GM12878 (cell line): ENCODE measurements at regions not wholly inside any gene's neighbourhood (a gene's known extent, or its start where the extent isn't known, plus 50 kb on each side); places are given as distances from the start of the nearest gene placed in this dataset.

Source experiments
- ATAC-seq: fragments of 200-7000 bp; cut with Tn5 transposase; 3 replicates; pipeline ENCODE4 v1.9.1; 2020; ENCODE audit warnings: mild to moderate bottlenecking, moderate library complexity
- BruUV-seq: library from RNA; stranded (reverse); fragments of 400-500 nt; replicated peaks from 2 replicates; lab custom pipeline; 2021; lab: Mats Ljungman, UMichigan
- CTCF ChIA-PET: fragments of 300-600 bp; sonication (Branson Sonifier 250); formaldehyde crosslinking; extraction: SDS; loops from one replicate; lab custom pipeline; 2021; ENCODE audit warnings: inconsistent platforms; lab: Yijun Ruan, JAX
- POLR2A ChIA-PET: fragments of 350-600 bp; formaldehyde crosslinking; extraction: SDS; loops from one replicate; lab custom pipeline; 2021; ENCODE audit warnings: inconsistent platforms; lab: Charles Lee
- RAD21 ChIA-PET: fragments of 300-600 bp; sonication (Branson Sonifier 250); formaldehyde crosslinking; loops from one replicate; lab custom pipeline; 2023; ENCODE audit warnings: antibody characterized with exemption; ENCODE audit not compliant: unreplicated experiment; lab: Charles Lee
- SMC1A ChIA-PET: fragments of 300-600 bp; sonication (Branson Sonifier 250); formaldehyde crosslinking; loops from one replicate; lab custom pipeline; 2023; ENCODE audit not compliant: unreplicated experiment, uncharacterized antibody; lab: Charles Lee
- DNase-seq: peaks from one replicate; pipeline ENCODE4 v3.0.0-alpha.2; 2011; ENCODE audit warnings: low read depth, low spot score
- FAIRE-seq: peaks from 3 replicates; lab custom pipeline; 2011; peaks lifted over from hg19 to GRCh38; lab: Jason Lieb, UNC
- H2AFZ ChIP-seq: 2 replicates; pipeline ENCODE4 v1.6.0; 2011; ENCODE audit warnings: low read depth, low read length, control low read depth; ENCODE audit not compliant: control insufficient read depth
- H3K27ac ChIP-seq: 2 replicates; pipeline ENCODE4 v1.5.1; 2011; ENCODE audit warnings: control low read depth; ENCODE audit not compliant: control insufficient read depth, insufficient read depth
- H3K27me3 ChIP-seq, 2 experiments: replicated peaks in 1 of 2; 2 replicates each; pipeline versions ENCODE4 v1.6.0 to v1.6.1; 2011; ENCODE audit warnings: low read length in 1 of 2; ENCODE audit not compliant: control insufficient read depth in 2 of 2, insufficient read depth in 2 of 2
- H3K36me3 ChIP-seq, 2 experiments: 2 replicates each; pipeline ENCODE4 v1.5.1; 2011; ENCODE audit warnings: low read length in 1 of 2; ENCODE audit not compliant: control insufficient read depth in 2 of 2, insufficient read depth in 2 of 2
- H3K4me1 ChIP-seq: 2 replicates; pipeline ENCODE4 v1.6.1; 2011; ENCODE audit warnings: mild to moderate bottlenecking, low read length, moderate library complexity, mixed read lengths; ENCODE audit not compliant: control insufficient read depth, insufficient read depth
- H3K4me2 ChIP-seq: 2 replicates; pipeline ENCODE4 v1.6.0; 2011; ENCODE audit warnings: control low read depth; ENCODE audit not compliant: control insufficient read depth, insufficient read depth
- H3K4me3 ChIP-seq: fragments of 200-600 bp; sonication (generic); 2 replicates; pipeline ENCODE4 v1.5.1; 2016
- H3K79me2 ChIP-seq: 2 replicates; pipeline ENCODE4 v1.6.0; 2011; ENCODE audit warnings: low read length; ENCODE audit not compliant: control insufficient read depth, insufficient read depth
- H3K9ac ChIP-seq: 2 replicates; pipeline ENCODE4 v1.8.0; 2011; ENCODE audit warnings: low read length, control low read depth, mixed read lengths; ENCODE audit not compliant: control insufficient read depth, insufficient read depth
- H3K9me3 ChIP-seq: replicated peaks from 3 replicates; pipeline ENCODE4 v1.5.1; 2011; ENCODE audit warnings: mild to moderate bottlenecking, low read length; ENCODE audit not compliant: control insufficient read depth, insufficient read depth
- H4K20me1 ChIP-seq: 2 replicates; pipeline ENCODE4 v1.6.0; 2011; ENCODE audit not compliant: control insufficient read depth, insufficient read depth
- ASH2L ChIP-seq: fragments of 300-600, 200-600 bp; sonication (generic); IDR thresholded peaks from 2 replicates; pipeline ENCODE4 v1.6.1; 2017; ENCODE audit warnings: low read depth, mild to moderate bottlenecking, borderline replicate concordance
- EP300 ChIP-seq, 2 experiments: fragments of 150-350 bp in 1 of 2; IDR thresholded peaks; 2 replicates each; pipeline ENCODE4 v1.6.1; 2011 to 2012; ENCODE audit warnings: low read depth in 2 of 2, low read length in 2 of 2, borderline replicate concordance in 1 of 2, improper control_type of control experiment in 1 of 2, inconsistent platforms in 1 of 2; ENCODE audit not compliant: control insufficient read depth in 1 of 2
- HSF1 ChIP-seq: fragments of 150-350 bp; IDR thresholded peaks from 2 replicates; pipeline ENCODE4 v1.6.1; 2014; ENCODE audit warnings: mild to moderate bottlenecking, low read depth, low read length
- MAX ChIP-seq: IDR thresholded peaks from 2 replicates; pipeline ENCODE4 v1.6.1; 2012; ENCODE audit warnings: low read depth, low read length, improper control_type of control experiment
- MEF2A ChIP-seq: IDR thresholded peaks from 2 replicates; pipeline ENCODE4 v1.6.1; 2011; ENCODE audit warnings: low read depth, mild to moderate bottlenecking, low read length, moderate library complexity; ENCODE audit not compliant: insufficient read depth
- MEF2B ChIP-seq: fragments of 450-650 bp; IDR thresholded peaks from 2 replicates; pipeline ENCODE4 v1.6.1; 2018; ENCODE audit warnings: mild to moderate bottlenecking, moderate library complexity; ENCODE audit not compliant: partially characterized antibody, poor library complexity, severe bottlenecking
- NKRF ChIP-seq: fragments of 450-650 bp; conservative IDR thresholded peaks from 2 replicates; pipeline ENCODE4 v1.6.1; 2017; ENCODE audit warnings: mild to moderate bottlenecking, moderate library complexity
- PAX5 ChIP-seq: IDR thresholded peaks from 2 replicates; pipeline ENCODE4 v1.6.1; 2011; ENCODE audit warnings: low read depth, low read length, borderline replicate concordance
- RUNX3 ChIP-seq: IDR thresholded peaks from 2 replicates; pipeline ENCODE4 v1.6.1; 2012; ENCODE audit warnings: low read length, inconsistent platforms
- SPI1 ChIP-seq: IDR thresholded peaks from 2 replicates; pipeline ENCODE4 v1.6.1; 2011; ENCODE audit warnings: low read depth, mild to moderate bottlenecking, low read length, moderate library complexity, borderline replicate concordance; ENCODE audit not compliant: insufficient read depth
- SREBF1 ChIP-seq: IDR thresholded peaks from 2 replicates; pipeline ENCODE4 v1.6.1; 2012; ENCODE audit warnings: mild to moderate bottlenecking, low read length
- SUPT20H ChIP-seq: IDR thresholded peaks from 2 replicates; pipeline ENCODE4 v1.6.1; 2011; ENCODE audit warnings: low read depth, mild to moderate bottlenecking, low read length, moderate library complexity, borderline replicate concordance; ENCODE audit not compliant: control insufficient read depth
- TARDBP ChIP-seq: IDR thresholded peaks from 2 replicates; pipeline ENCODE4 v1.6.1; 2016; ENCODE audit warnings: borderline replicate concordance
- TBL1XR1 ChIP-seq: IDR thresholded peaks from 2 replicates; pipeline ENCODE4 v1.6.1; 2012; ENCODE audit warnings: low read depth, low read length, improper control_type of control experiment
- ZNF384 ChIP-seq: IDR thresholded peaks from 2 replicates; pipeline ENCODE4 v1.6.1; 2012; ENCODE audit warnings: low read depth, mild to moderate bottlenecking, low read length, improper control_type of control experiment, borderline replicate concordance
- WGBS: methylation state at CpG from one replicate; pipeline ENCODE4 v1.1.6; 2016; ENCODE audit warnings: low lambda C conversion rate; ENCODE audit not compliant: insufficient replicate concordance, insufficient coverage; ENCODE audit errors: missing lambda C conversion rate; 5-methylcytosine and 5-hydroxymethylcytosine counted together
- in situ Hi-C: fragments of 300-500 bp; cut with MboI; formaldehyde crosslinking; loops from 9 replicates; pipeline ENCODE4 v1.14.3; 2018; ENCODE audit warnings: mixed read lengths
- intact Hi-C: fragments of 100-400 bp; cut with micrococcal nuclease; formaldehyde crosslinking; loops from one replicate; pipeline ENCODE4 v1.14.2; 2022; ENCODE audit not compliant: unreplicated experiment

GRCh38 chr1:213586587-213586972 lies 401.2 kb upstream of the PROX1 start:
- CTCF ChIA-PET, result no interaction called here
- RAD21 ChIA-PET, result no interaction called here

GRCh38 chr1:213596729-213597128 lies 391.0 kb upstream of the PROX1 start:
- ChIA-PET RAD21 (no interaction called here), SMC1A (no interaction called here), CTCF (no interaction called here)
- TF ChIP-seq SPI1 (no peak), SREBF1 (no peak), MAX (no peak), ZNF384 (no peak), NKRF (no peak), EP300 (IDR thresholded peaks at IDR 0.05; ENCODE audit: borderline replicate concordance in 1 of 2, control insufficient read depth in 1 of 2, low read depth in 2 of 2, low read length in 2 of 2) (no peak), RUNX3 (no peak), ASH2L (no peak), SUPT20H (no peak), MEF2A (no peak), HSF1 (no peak), MEF2B (no peak), PAX5 (no peak)

More at GRCh38 chr1:213586587-213586972, 401.2 kb upstream of the PROX1 start:
- intact Hi-C loops (no loop called here), in situ Hi-C loops (no loop called here)
- Histone ChIP-seq H2AFZ (no peak overlapping the region), H3K4me3 (no peak overlapping the region), H3K4me1 (no peaks in the 10 kb centered on the region), H3K79me2 (no peaks in the 10 kb centered on the region), H3K27me3 (no peaks in the 10 kb centered on the region), H3K36me3 (no peaks in the 10 kb centered on the region), H3K9ac (no peak overlapping the region), H3K27ac (no peak overlapping the region), H3K9me3 (no peaks in the 10 kb centered on the region), H3K4me2 (no peak overlapping the region), H4K20me1 (no peaks in the 10 kb centered on the region)
- ChIA-PET SMC1A (no interaction called here), POLR2A (no interaction called here)
- no peak for DNase-seq
- TF ChIP-seq TBL1XR1, result no peak
- TF ChIP-seq TARDBP, result no peak
- TF ChIP-seq EP300 (IDR thresholded peaks at IDR 0.05; ENCODE audit: borderline replicate concordance in 1 of 2, control insufficient read depth in 1 of 2, low read depth in 2 of 2, low read length in 2 of 2), result no peak
- WGBS, result 0% methylated on average over 1 of the region's 1 CpG
- ATAC-seq, result no peak
- no TSS peak for BruUV-seq
- FAIRE-seq, result no peak

More at GRCh38 chr1:213596729-213597128, 391.0 kb upstream of the PROX1 start:
- Histone ChIP-seq H2AFZ (no peak overlapping the region), H3K9ac (no peak overlapping the region), H3K27me3 (no peaks in the 10 kb centered on the region), H3K27ac (no peak overlapping the region), H3K9me3 (no peaks in the 10 kb centered on the region), H3K4me1 (no peaks in the 10 kb centered on the region), H3K4me3 (no peak overlapping the region), H3K36me3 (no peaks in the 10 kb centered on the region), H3K4me2 (no peak overlapping the region), H4K20me1 (no peaks in the 10 kb centered on the region), H3K79me2 (no peaks in the 10 kb centered on the region)
- ATAC-seq, result no peak
- in situ Hi-C loops, result no loop called here
- no peak for DNase-seq
- intact Hi-C loops, result no loop called here
- no TSS peak for BruUV-seq
- POLR2A ChIA-PET, result no interaction called here
- FAIRE-seq, result no peak
- WGBS, result 39% methylated on average over 7 of the region's 7 CpGs
